GM12878 (cell line): ENCODE measurements at regions not wholly inside any gene's neighbourhood (a gene's known extent, or its start where the extent isn't known, plus 50 kb on each side); places are given as distances from the start of the nearest gene placed in this dataset.

Source experiments
- ATAC-seq: fragments of 200-7000 bp; cut with Tn5 transposase; 3 replicates; pipeline ENCODE4 v1.9.1; 2020; ENCODE audit warnings: mild to moderate bottlenecking, moderate library complexity
- BruUV-seq: library from RNA; stranded (reverse); fragments of 400-500 nt; replicated peaks from 2 replicates; lab custom pipeline; 2021; lab: Mats Ljungman, UMichigan
- CTCF ChIA-PET: fragments of 300-600 bp; sonication (Branson Sonifier 250); formaldehyde crosslinking; extraction: SDS; loops from one replicate; lab custom pipeline; 2021; ENCODE audit warnings: inconsistent platforms; lab: Yijun Ruan, JAX
- POLR2A ChIA-PET: fragments of 350-600 bp; formaldehyde crosslinking; extraction: SDS; loops from one replicate; lab custom pipeline; 2021; ENCODE audit warnings: inconsistent platforms; lab: Charles Lee
- RAD21 ChIA-PET: fragments of 300-600 bp; sonication (Branson Sonifier 250); formaldehyde crosslinking; loops from one replicate; lab custom pipeline; 2023; ENCODE audit warnings: antibody characterized with exemption; ENCODE audit not compliant: unreplicated experiment; lab: Charles Lee
- SMC1A ChIA-PET: fragments of 300-600 bp; sonication (Branson Sonifier 250); formaldehyde crosslinking; loops from one replicate; lab custom pipeline; 2023; ENCODE audit not compliant: unreplicated experiment, uncharacterized antibody; lab: Charles Lee
- DNase-seq: peaks from one replicate; pipeline ENCODE4 v3.0.0-alpha.2; 2011; ENCODE audit warnings: low read depth, low spot score
- FAIRE-seq: peaks from 3 replicates; lab custom pipeline; 2011; peaks lifted over from hg19 to GRCh38; lab: Jason Lieb, UNC
- H2AFZ ChIP-seq: 2 replicates; pipeline ENCODE4 v1.6.0; 2011; ENCODE audit warnings: low read depth, low read length, control low read depth; ENCODE audit not compliant: control insufficient read depth
- H3K27ac ChIP-seq: 2 replicates; pipeline ENCODE4 v1.5.1; 2011; ENCODE audit warnings: control low read depth; ENCODE audit not compliant: control insufficient read depth, insufficient read depth
- H3K27me3 ChIP-seq, 2 experiments: replicated peaks in 1 of 2; 2 replicates each; pipeline versions ENCODE4 v1.6.0 to v1.6.1; 2011; ENCODE audit warnings: low read length in 1 of 2; ENCODE audit not compliant: control insufficient read depth in 2 of 2, insufficient read depth in 2 of 2
- H3K36me3 ChIP-seq, 2 experiments: 2 replicates each; pipeline ENCODE4 v1.5.1; 2011; ENCODE audit warnings: low read length in 1 of 2; ENCODE audit not compliant: control insufficient read depth in 2 of 2, insufficient read depth in 2 of 2
- H3K4me1 ChIP-seq: 2 replicates; pipeline ENCODE4 v1.6.1; 2011; ENCODE audit warnings: mild to moderate bottlenecking, low read length, moderate library complexity, mixed read lengths; ENCODE audit not compliant: control insufficient read depth, insufficient read depth
- H3K4me2 ChIP-seq: 2 replicates; pipeline ENCODE4 v1.6.0; 2011; ENCODE audit warnings: control low read depth; ENCODE audit not compliant: control insufficient read depth, insufficient read depth
- H3K4me3 ChIP-seq: fragments of 200-600 bp; sonication (generic); 2 replicates; pipeline ENCODE4 v1.5.1; 2016
- H3K79me2 ChIP-seq: 2 replicates; pipeline ENCODE4 v1.6.0; 2011; ENCODE audit warnings: low read length; ENCODE audit not compliant: control insufficient read depth, insufficient read depth
- H3K9ac ChIP-seq: 2 replicates; pipeline ENCODE4 v1.8.0; 2011; ENCODE audit warnings: low read length, control low read depth, mixed read lengths; ENCODE audit not compliant: control insufficient read depth, insufficient read depth
- H3K9me3 ChIP-seq: replicated peaks from 3 replicates; pipeline ENCODE4 v1.5.1; 2011; ENCODE audit warnings: mild to moderate bottlenecking, low read length; ENCODE audit not compliant: control insufficient read depth, insufficient read depth
- H4K20me1 ChIP-seq: 2 replicates; pipeline ENCODE4 v1.6.0; 2011; ENCODE audit not compliant: control insufficient read depth, insufficient read depth
- EED ChIP-seq: sonication (generic); IDR thresholded peaks from 2 replicates; pipeline ENCODE4 v1.6.1; 2016; ENCODE audit warnings: antibody characterized with exemption, low read depth
- EZH2 ChIP-seq: IDR thresholded peaks from 2 replicates; pipeline ENCODE4 v1.6.1; 2012; ENCODE audit warnings: low read depth, mild to moderate bottlenecking, control low read depth, inconsistent platforms, low read length, borderline replicate concordance; ENCODE audit not compliant: control insufficient read depth
- NRF1 ChIP-seq: conservative IDR thresholded peaks from 2 replicates; pipeline ENCODE4 v1.6.1; 2011; ENCODE audit warnings: mild to moderate bottlenecking, low read depth, low read length, improper control_type of control experiment
- RCOR1 ChIP-seq: conservative IDR thresholded peaks from 2 replicates; pipeline ENCODE4 v1.6.1; 2012; ENCODE audit warnings: low read depth, low read length, improper control_type of control experiment
- SUZ12 ChIP-seq: fragments of 200-600 bp; sonication (generic); IDR thresholded peaks from one replicate; pipeline ENCODE4 v1.6.1; 2018; ENCODE audit warnings: antibody characterized with exemption, mild to moderate bottlenecking; ENCODE audit not compliant: unreplicated experiment
- TARDBP ChIP-seq: IDR thresholded peaks from 2 replicates; pipeline ENCODE4 v1.6.1; 2016; ENCODE audit warnings: borderline replicate concordance
- TBL1XR1 ChIP-seq: IDR thresholded peaks from 2 replicates; pipeline ENCODE4 v1.6.1; 2012; ENCODE audit warnings: low read depth, low read length, improper control_type of control experiment
- TCF12 ChIP-seq: IDR thresholded peaks from 2 replicates; pipeline ENCODE4 v1.6.1; 2011; ENCODE audit warnings: low read depth, mild to moderate bottlenecking, low read length
- YBX1 ChIP-seq: fragments of 450-650 bp; IDR thresholded peaks from 2 replicates; pipeline ENCODE4 v1.6.1; 2016; ENCODE audit warnings: antibody characterized with exemption
- YY1 ChIP-seq: IDR thresholded peaks from 2 replicates; pipeline ENCODE4 v1.6.1; 2011; ENCODE audit warnings: low read depth, mild to moderate bottlenecking, low read length
- ZNF622 ChIP-seq: fragments of 450-650 bp; IDR thresholded peaks from 2 replicates; pipeline ENCODE4 v1.6.1; 2017; ENCODE audit warnings: mild to moderate bottlenecking, inconsistent platforms
- WGBS: methylation state at CpG from one replicate; pipeline ENCODE4 v1.1.6; 2016; ENCODE audit warnings: low lambda C conversion rate; ENCODE audit not compliant: insufficient replicate concordance, insufficient coverage; ENCODE audit errors: missing lambda C conversion rate; 5-methylcytosine and 5-hydroxymethylcytosine counted together
- in situ Hi-C: fragments of 300-500 bp; cut with MboI; formaldehyde crosslinking; loops from 9 replicates; pipeline ENCODE4 v1.14.3; 2018; ENCODE audit warnings: mixed read lengths
- intact Hi-C: fragments of 100-400 bp; cut with micrococcal nuclease; formaldehyde crosslinking; loops from one replicate; pipeline ENCODE4 v1.14.2; 2022; ENCODE audit not compliant: unreplicated experiment
- TF ChIP-seq, protein P1 (sequence below): fragments of 150-350 bp; IDR thresholded peaks from 2 replicates; pipeline ENCODE4 v1.6.1; 2014; ENCODE audit warnings: mild to moderate bottlenecking, low read depth, low read length
- TF ChIP-seq, protein P2 (sequence below): fragments of 450-650 bp; IDR thresholded peaks from 2 replicates; pipeline ENCODE4 v1.6.1; 2017; ENCODE audit warnings: mild to moderate bottlenecking, moderate library complexity
- TF ChIP-seq, protein P3 (sequence below): IDR thresholded peaks from 2 replicates; pipeline ENCODE4 v1.6.1; 2011; ENCODE audit warnings: low read depth, low read length, improper control_type of control experiment, borderline replicate concordance
- TF ChIP-seq, protein P4 (sequence below): IDR thresholded peaks from 2 replicates; pipeline ENCODE4 v1.6.1; 2012; ENCODE audit warnings: low read length, inconsistent platforms

DNA sequence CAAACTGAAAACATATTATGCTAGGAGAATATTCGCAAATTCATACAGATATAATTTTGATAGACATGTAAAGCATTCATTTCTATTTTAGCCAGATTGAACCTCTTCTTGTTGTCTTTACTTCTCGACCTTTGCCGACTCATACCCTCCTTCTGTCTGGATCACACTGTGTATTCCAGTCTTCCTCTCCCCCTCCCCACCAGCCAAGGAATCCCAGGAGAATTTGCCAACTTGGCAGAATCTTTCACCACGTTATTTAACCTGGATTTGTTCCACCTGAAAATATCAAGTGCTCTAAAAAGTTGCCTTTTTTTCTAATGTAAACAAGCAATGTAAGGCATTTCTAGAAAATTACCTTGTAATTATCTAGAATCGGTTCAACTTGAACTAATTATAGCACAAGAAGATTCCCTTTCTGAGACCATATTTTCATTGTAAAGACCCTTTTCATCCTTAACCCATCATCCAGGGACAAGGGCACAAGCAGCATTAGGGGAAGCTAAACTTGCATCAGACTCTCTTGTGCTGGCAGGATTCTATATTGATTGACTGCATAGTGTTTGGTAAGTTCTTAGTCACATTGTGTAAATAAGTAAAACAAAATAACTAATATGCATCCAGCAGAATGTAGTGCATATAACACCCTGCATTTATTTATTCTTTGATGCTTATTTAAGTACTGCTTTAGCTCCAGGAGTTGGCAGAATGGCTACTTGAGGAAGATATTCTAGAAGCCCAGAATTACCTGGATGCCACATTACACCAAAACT, 1328.7 kb upstream of the NXPH2 start:
- DNase-seq: no peak
- CTCF ChIA-PET: no interaction called here
- no peaks in the 10 kb centered on the region for H3K79me2 ChIP-seq
- H3K4me3 ChIP-seq: no peak overlapping the region
- H3K9ac ChIP-seq: no peak overlapping the region
- no TSS peak for BruUV-seq
- POLR2A ChIA-PET: no interaction called here
- SMC1A ChIA-PET: no interaction called here
- intact Hi-C loops: no loop called here
- H2AFZ ChIP-seq: no peak overlapping the region
- H3K4me2 ChIP-seq: no peak overlapping the region
- ATAC-seq: no peak
- RAD21 ChIA-PET: no interaction called here
- no peaks in the 10 kb centered on the region; a peak in 1 of 4 replicates for H3K27me3 ChIP-seq
- no peaks in the 10 kb centered on the region for H3K36me3 ChIP-seq
- no peak overlapping the region for H3K27ac ChIP-seq
- H3K9me3 ChIP-seq: no peaks in the 10 kb centered on the region
- in situ Hi-C loops: no loop called here
- WGBS: 29% methylated on average over 5 of the region's 5 CpGs
- H3K4me1 ChIP-seq: no peaks in the 10 kb centered on the region
- H4K20me1 ChIP-seq: no peaks in the 10 kb centered on the region
- no peak for FAIRE-seq
- TF ChIP-seq RCOR1: no peak
- TF ChIP-seq, protein P1, sequence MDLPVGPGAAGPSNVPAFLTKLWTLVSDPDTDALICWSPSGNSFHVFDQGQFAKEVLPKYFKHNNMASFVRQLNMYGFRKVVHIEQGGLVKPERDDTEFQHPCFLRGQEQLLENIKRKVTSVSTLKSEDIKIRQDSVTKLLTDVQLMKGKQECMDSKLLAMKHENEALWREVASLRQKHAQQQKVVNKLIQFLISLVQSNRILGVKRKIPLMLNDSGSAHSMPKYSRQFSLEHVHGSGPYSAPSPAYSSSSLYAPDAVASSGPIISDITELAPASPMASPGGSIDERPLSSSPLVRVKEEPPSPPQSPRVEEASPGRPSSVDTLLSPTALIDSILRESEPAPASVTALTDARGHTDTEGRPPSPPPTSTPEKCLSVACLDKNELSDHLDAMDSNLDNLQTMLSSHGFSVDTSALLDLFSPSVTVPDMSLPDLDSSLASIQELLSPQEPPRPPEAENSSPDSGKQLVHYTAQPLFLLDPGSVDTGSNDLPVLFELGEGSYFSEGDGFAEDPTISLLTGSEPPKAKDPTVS: no peak
- TF ChIP-seq NRF1: no peak
- no peak for TF ChIP-seq TCF12
- TF ChIP-seq, protein P2, sequence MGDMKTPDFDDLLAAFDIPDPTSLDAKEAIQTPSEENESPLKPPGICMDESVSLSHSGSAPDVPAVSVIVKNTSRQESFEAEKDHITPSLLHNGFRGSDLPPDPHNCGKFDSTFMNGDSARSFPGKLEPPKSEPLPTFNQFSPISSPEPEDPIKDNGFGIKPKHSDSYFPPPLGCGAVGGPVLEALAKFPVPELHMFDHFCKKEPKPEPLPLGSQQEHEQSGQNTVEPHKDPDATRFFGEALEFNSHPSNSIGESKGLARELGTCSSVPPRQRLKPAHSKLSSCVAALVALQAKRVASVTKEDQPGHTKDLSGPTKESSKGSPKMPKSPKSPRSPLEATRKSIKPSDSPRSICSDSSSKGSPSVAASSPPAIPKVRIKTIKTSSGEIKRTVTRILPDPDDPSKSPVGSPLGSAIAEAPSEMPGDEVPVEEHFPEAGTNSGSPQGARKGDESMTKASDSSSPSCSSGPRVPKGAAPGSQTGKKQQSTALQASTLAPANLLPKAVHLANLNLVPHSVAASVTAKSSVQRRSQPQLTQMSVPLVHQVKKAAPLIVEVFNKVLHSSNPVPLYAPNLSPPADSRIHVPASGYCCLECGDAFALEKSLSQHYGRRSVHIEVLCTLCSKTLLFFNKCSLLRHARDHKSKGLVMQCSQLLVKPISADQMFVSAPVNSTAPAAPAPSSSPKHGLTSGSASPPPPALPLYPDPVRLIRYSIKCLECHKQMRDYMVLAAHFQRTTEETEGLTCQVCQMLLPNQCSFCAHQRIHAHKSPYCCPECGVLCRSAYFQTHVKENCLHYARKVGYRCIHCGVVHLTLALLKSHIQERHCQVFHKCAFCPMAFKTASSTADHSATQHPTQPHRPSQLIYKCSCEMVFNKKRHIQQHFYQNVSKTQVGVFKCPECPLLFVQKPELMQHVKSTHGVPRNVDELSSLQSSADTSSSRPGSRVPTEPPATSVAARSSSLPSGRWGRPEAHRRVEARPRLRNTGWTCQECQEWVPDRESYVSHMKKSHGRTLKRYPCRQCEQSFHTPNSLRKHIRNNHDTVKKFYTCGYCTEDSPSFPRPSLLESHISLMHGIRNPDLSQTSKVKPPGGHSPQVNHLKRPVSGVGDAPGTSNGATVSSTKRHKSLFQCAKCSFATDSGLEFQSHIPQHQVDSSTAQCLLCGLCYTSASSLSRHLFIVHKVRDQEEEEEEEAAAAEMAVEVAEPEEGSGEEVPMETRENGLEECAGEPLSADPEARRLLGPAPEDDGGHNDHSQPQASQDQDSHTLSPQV: no peak
- no peak for TF ChIP-seq ZNF622
- TF ChIP-seq, protein P3, sequence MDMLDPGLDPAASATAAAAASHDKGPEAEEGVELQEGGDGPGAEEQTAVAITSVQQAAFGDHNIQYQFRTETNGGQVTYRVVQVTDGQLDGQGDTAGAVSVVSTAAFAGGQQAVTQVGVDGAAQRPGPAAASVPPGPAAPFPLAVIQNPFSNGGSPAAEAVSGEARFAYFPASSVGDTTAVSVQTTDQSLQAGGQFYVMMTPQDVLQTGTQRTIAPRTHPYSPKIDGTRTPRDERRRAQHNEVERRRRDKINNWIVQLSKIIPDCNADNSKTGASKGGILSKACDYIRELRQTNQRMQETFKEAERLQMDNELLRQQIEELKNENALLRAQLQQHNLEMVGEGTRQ: no peak
- TF ChIP-seq EED: no peak
- TF ChIP-seq TBL1XR1: no peak
- TF ChIP-seq YY1: no peak
- no peak for TF ChIP-seq EZH2
- TF ChIP-seq SUZ12: no peak
- no peak for TF ChIP-seq TARDBP
- TF ChIP-seq YBX1: no peak
- TF ChIP-seq, protein P4, sequence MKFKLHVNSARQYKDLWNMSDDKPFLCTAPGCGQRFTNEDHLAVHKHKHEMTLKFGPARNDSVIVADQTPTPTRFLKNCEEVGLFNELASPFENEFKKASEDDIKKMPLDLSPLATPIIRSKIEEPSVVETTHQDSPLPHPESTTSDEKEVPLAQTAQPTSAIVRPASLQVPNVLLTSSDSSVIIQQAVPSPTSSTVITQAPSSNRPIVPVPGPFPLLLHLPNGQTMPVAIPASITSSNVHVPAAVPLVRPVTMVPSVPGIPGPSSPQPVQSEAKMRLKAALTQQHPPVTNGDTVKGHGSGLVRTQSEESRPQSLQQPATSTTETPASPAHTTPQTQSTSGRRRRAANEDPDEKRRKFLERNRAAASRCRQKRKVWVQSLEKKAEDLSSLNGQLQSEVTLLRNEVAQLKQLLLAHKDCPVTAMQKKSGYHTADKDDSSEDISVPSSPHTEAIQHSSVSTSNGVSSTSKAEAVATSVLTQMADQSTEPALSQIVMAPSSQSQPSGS: no peak
